Muscle of leg (tissue), 3 donors: ENCODE measurements at regions not wholly inside any gene's neighbourhood (a gene's known extent, or its start where the extent isn't known, plus 50 kb on each side); places are given as distances from the start of the nearest gene placed in this dataset.

Experiments used
- DNase-seq: peaks from one replicate; pipeline ENCODE4 v3.0.0; 2013
- H3K27ac ChIP-seq: one replicate; pipeline ENCODE4 v1.5.1; 2013; ENCODE audit warnings: mild to moderate bottlenecking, low read length, control low read depth
- H3K27me3 ChIP-seq: one replicate; pipeline ENCODE4 v1.6.1; 2013; ENCODE audit warnings: low read length; ENCODE audit not compliant: control insufficient read depth, insufficient read depth
- H3K36me3 ChIP-seq: one replicate; pipeline ENCODE4 v1.6.1; 2013; ENCODE audit warnings: low read length; ENCODE audit not compliant: control insufficient read depth, insufficient read depth
- H3K4me1 ChIP-seq: one replicate; pipeline ENCODE4 v1.6.1; 2013; ENCODE audit warnings: low read length; ENCODE audit not compliant: control insufficient read depth, insufficient read depth
- H3K4me3 ChIP-seq: one replicate; pipeline ENCODE4 v1.5.1; 2013; ENCODE audit warnings: low read length, control low read depth
- H3K9me3 ChIP-seq: replicated peaks from 2 replicates; pipeline ENCODE4 v1.6.1; 2013; ENCODE audit warnings: low read depth, low read length; ENCODE audit not compliant: control insufficient read depth
- WGBS: methylation state at CpG from one replicate; pipeline ENCODE4 v1.1.5; 2013; ENCODE audit warnings: missing lambda C conversion rate; ENCODE audit not compliant: insufficient coverage; 5-methylcytosine and 5-hydroxymethylcytosine counted together

GRCh38 chr2:43107679-43108078 lies 118.7 kb downstream of the ZFP36L2 start:
- Histone ChIP-seq H3K9me3 (no peaks in the 10 kb centered on the region), H3K4me3 (no peak overlapping the region), H3K27ac (no peak overlapping the region), H3K36me3 (no peaks in the 10 kb centered on the region), H3K27me3 (no peaks in the 10 kb centered on the region), H3K4me1 (peaks cover 68% of the 10 kb centered on the region)
- 89% methylated on average over 3 of the region's 4 CpGs for WGBS
- DNase-seq: peak; percentile 44

- DNase-seq: peak; percentile 80
- 64% methylated on average over 5 of the region's 10 CpGs for WGBS
- Histone ChIP-seq H3K4me1 (peaks cover 76% of the 10 kb centered on the region), H3K27me3 (no peaks in the 10 kb centered on the region), H3K4me3 (no peak overlapping the region), H3K27ac (peak overlapping the region; percentile 84), H3K36me3 (no peaks in the 10 kb centered on the region), H3K9me3 (no peaks in the 10 kb centered on the region)
Measured at GRCh38 chr2:43106559-43107527, 119.6 kb downstream of the ZFP36L2 start.

- H3K4me3 ChIP-seq: no peak overlapping the region
- WGBS: no CpG with 5 or more reads among the region's 4 CpGs
- H3K9me3 ChIP-seq: no peaks in the 10 kb centered on the region
- H3K27ac ChIP-seq: peak overlapping the region; percentile 84
- H3K27me3 ChIP-seq: no peaks in the 10 kb centered on the region
- H3K4me1 ChIP-seq: peaks cover 83% of the 10 kb centered on the region
- no peaks in the 10 kb centered on the region for H3K36me3 ChIP-seq
- DNase-seq: peak; percentile 87
Measured at GRCh38 chr2:43105586-43106558, 120.5 kb downstream of the ZFP36L2 start.

GRCh38 chr2:43104763-43105162 lies 121.6 kb downstream of the ZFP36L2 start:
- H3K36me3 ChIP-seq: no peaks in the 10 kb centered on the region
- H3K4me3 ChIP-seq: no peak overlapping the region
- no peaks in the 10 kb centered on the region for H3K9me3 ChIP-seq
- DNase-seq: peak; percentile 3
- no peaks in the 10 kb centered on the region for H3K27me3 ChIP-seq
- H3K27ac ChIP-seq: peak overlapping the region; percentile 13
- WGBS: 80% methylated on average over 1 of the region's 2 CpGs
- H3K4me1 ChIP-seq: peaks cover 78% of the 10 kb centered on the region

GRCh38 chr2:43104106-43104505 lies 122.3 kb downstream of the ZFP36L2 start:
- Histone ChIP-seq H3K9me3 (no peaks in the 10 kb centered on the region), H3K27me3 (no peaks in the 10 kb centered on the region), H3K4me3 (no peak overlapping the region), H3K4me1 (peaks cover 79% of the 10 kb centered on the region), H3K27ac (no peak overlapping the region), H3K36me3 (no peaks in the 10 kb centered on the region)
- no peak for DNase-seq
- 95% methylated on average over 4 of the region's 6 CpGs for WGBS

GRCh38 chr2:43103093-43103404 lies 123.4 kb downstream of the ZFP36L2 start:
- DNase-seq: no peak
- no peak overlapping the region for H3K4me3 ChIP-seq
- no peaks in the 10 kb centered on the region for H3K36me3 ChIP-seq
- no CpG with 5 or more reads among the region's 3 CpGs for WGBS
- H3K9me3 ChIP-seq: no peaks in the 10 kb centered on the region
- H3K4me1 ChIP-seq: peaks cover 76% of the 10 kb centered on the region
- H3K27ac ChIP-seq: peak overlapping the region; percentile 96
- no peaks in the 10 kb centered on the region for H3K27me3 ChIP-seq

- no peaks in the 10 kb centered on the region for H3K27me3 ChIP-seq
- peak overlapping the region; percentile 96 for H3K27ac ChIP-seq
- no peaks in the 10 kb centered on the region for H3K9me3 ChIP-seq
- DNase-seq: peak; percentile 96
- H3K36me3 ChIP-seq: no peaks in the 10 kb centered on the region
- no peak overlapping the region for H3K4me3 ChIP-seq
- H3K4me1 ChIP-seq: peaks cover 79% of the 10 kb centered on the region
- WGBS: 12% methylated on average over 6 of the region's 9 CpGs
Measured at GRCh38 chr2:43102366-43103092, 123.9 kb downstream of the ZFP36L2 start.

GRCh38 chr2:43101751-43102150 lies 124.7 kb downstream of the ZFP36L2 start:
- Histone ChIP-seq H3K27ac (peak overlapping the region; percentile 96), H3K9me3 (no peaks in the 10 kb centered on the region), H3K36me3 (no peaks in the 10 kb centered on the region), H3K4me3 (no peak overlapping the region), H3K4me1 (peaks cover 75% of the 10 kb centered on the region), H3K27me3 (no peaks in the 10 kb centered on the region)
- DNase-seq: no peak
- WGBS: 70% methylated on average over 3 of the region's 7 CpGs

- Histone ChIP-seq H3K4me3 (peak overlapping the region; percentile 40), H3K9me3 (no peaks in the 10 kb centered on the region), H3K4me1 (peaks cover 68% of the 10 kb centered on the region), H3K36me3 (no peaks in the 10 kb centered on the region), H3K27me3 (no peaks in the 10 kb centered on the region), H3K27ac (peak overlapping the region; percentile 96)
- WGBS: 17% methylated on average over 49 of the region's 56 CpGs
- peak; percentile 77 for DNase-seq
Measured at GRCh38 chr2:43100883-43101662, 125.3 kb downstream of the ZFP36L2 start.
